OCI-LY1 (cell line): ENCODE measurements at regions not wholly inside any gene's neighbourhood (a gene's known extent, or its start where the extent isn't known, plus 50 kb on each side); places are given as distances from the start of the nearest gene placed in this dataset.

Experiments
- H2AFZ ChIP-seq: fragments of 200-600 bp; sonication (generic), shearing (Covaris generic); 2 replicates; pipeline ENCODE4 v1.6.0; 2014; ENCODE audit warnings: antibody characterized with exemption, mild to moderate bottlenecking, low read length
- H3F3A ChIP-seq: fragments of 200-600 bp; sonication (generic), shearing (Covaris generic); 2 replicates; pipeline ENCODE4 v1.6.0; 2014; ENCODE audit warnings: mild to moderate bottlenecking, antibody characterized with exemption, low read length, moderate library complexity; ENCODE audit not compliant: insufficient read depth
- H3K27ac ChIP-seq: fragments of 200-600 bp; sonication (generic); 2 replicates; pipeline ENCODE4 v1.5.1; 2014; ENCODE audit warnings: low read length, mixed run types, mild to moderate bottlenecking, low read depth; ENCODE audit not compliant: poor library complexity, severe bottlenecking
- H3K27me3 ChIP-seq: fragments of 200-600 bp; sonication (generic); 2 replicates; pipeline ENCODE4 v1.6.0; 2014; ENCODE audit warnings: antibody characterized with exemption, mild to moderate bottlenecking, low read length, moderate library complexity; ENCODE audit not compliant: insufficient read depth
- H3K36me3 ChIP-seq: fragments of 200-600 bp; sonication (generic); 2 replicates; pipeline ENCODE4 v1.6.1; 2014; ENCODE audit warnings: mild to moderate bottlenecking, antibody characterized with exemption, low read length, moderate library complexity, mixed read lengths; ENCODE audit not compliant: insufficient read depth
- H3K4me1 ChIP-seq: fragments of 200-600 bp; sonication (generic); 2 replicates; pipeline ENCODE4 v1.5.1; 2014; ENCODE audit warnings: mild to moderate bottlenecking, low read length, moderate library complexity; ENCODE audit not compliant: insufficient read depth, severe bottlenecking
- H3K4me2 ChIP-seq: fragments of 200-600 bp; sonication (generic), shearing (Covaris generic); 2 replicates; pipeline ENCODE4 v1.6.1; 2014; ENCODE audit warnings: low read length
- H3K4me3 ChIP-seq: fragments of 200-600 bp; sonication (generic); 2 replicates; pipeline ENCODE4 v1.5.1; 2014; ENCODE audit warnings: low read length, low read depth, mild to moderate bottlenecking, mixed read lengths; ENCODE audit not compliant: poor library complexity, severe bottlenecking
- H3K79me2 ChIP-seq: fragments of 200-600 bp; shearing (Covaris generic); 2 replicates; pipeline ENCODE4 v1.6.1; 2016; ENCODE audit warnings: mixed run types, low read length, mixed read lengths; ENCODE audit not compliant: insufficient read depth
- H3K9ac ChIP-seq: fragments of 200-600 bp; sonication (generic), shearing (Covaris generic); 2 replicates; pipeline ENCODE4 v1.6.1; 2014; ENCODE audit warnings: mild to moderate bottlenecking, low read length, mixed read lengths
- H3K9me2 ChIP-seq: fragments of 200-600 bp; sonication (generic), shearing (Covaris generic); 2 replicates; pipeline ENCODE4 v1.6.1; 2014; ENCODE audit warnings: low read depth, mild to moderate bottlenecking, low read length, mixed read lengths
- H3K9me3 ChIP-seq: fragments of 200-600 bp; shearing (Covaris generic); 2 replicates; pipeline ENCODE4 v1.6.1; 2014; ENCODE audit warnings: low read length, mixed read lengths
- H4K20me1 ChIP-seq: fragments of 200-600 bp; sonication (generic), shearing (Covaris generic); 2 replicates; pipeline ENCODE4 v1.6.0; 2016; ENCODE audit warnings: mild to moderate bottlenecking, low read length; ENCODE audit not compliant: insufficient read depth
- CTCF ChIP-seq: fragments of 200-600 bp; sonication (generic), shearing (Covaris generic); IDR thresholded peaks from 2 replicates; pipeline ENCODE4 v1.5.1; 2017; ENCODE audit warnings: mild to moderate bottlenecking, antibody characterized with exemption, low read length, moderate library complexity, mixed read lengths
- EZH2 ChIP-seq: fragments of 200-600 bp; sonication (generic), shearing (Covaris generic); IDR thresholded peaks from 2 replicates; pipeline ENCODE4 v1.8.0; 2017; ENCODE audit warnings: borderline replicate concordance, mixed run types, mild to moderate bottlenecking, antibody characterized with exemption, low read length, moderate library complexity, mixed read lengths

DNA sequence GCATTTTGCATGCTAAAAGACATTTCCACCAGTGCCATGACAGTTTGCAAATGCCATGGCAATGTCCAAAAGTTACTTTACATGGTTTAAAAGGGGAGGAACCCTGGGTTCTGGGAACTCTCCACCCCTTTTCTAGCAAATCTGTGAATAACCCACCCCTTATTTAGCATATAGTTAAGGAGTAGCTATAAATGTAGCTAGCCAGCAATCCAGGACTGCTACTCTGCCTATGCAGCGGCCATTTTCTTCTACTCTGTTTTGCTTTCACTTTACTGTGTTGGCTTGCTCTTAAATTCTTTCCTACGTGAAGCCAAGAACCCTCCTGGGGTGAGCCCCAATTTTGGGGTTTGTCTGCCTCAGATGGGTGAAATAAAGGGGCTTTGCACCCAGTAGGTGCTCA is 141.0 kb downstream of the PTPN11 start:
- Histone ChIP-seq H3K9me2 (no peaks in the 10 kb centered on the region), H2AFZ (no peak overlapping the region), H3K9ac (no peak overlapping the region), H3K4me1 (no peaks in the 10 kb centered on the region), H3K27ac (no peak overlapping the region), H3K27me3 (0 out of 2 replicates have a peak, but pooled peaks cover 13% of the 10 kb centered on the region), H4K20me1 (no peaks in the 10 kb centered on the region), H3K4me2 (no peak overlapping the region), H3F3A (no peaks in the 10 kb centered on the region), H3K36me3 (no peaks in the 10 kb centered on the region), H3K79me2 (no peaks in the 10 kb centered on the region), H3K4me3 (no peak overlapping the region), H3K9me3 (no peaks in the 10 kb centered on the region)
- no peak for TF ChIP-seq CTCF
- no peak for TF ChIP-seq EZH2

DNA sequence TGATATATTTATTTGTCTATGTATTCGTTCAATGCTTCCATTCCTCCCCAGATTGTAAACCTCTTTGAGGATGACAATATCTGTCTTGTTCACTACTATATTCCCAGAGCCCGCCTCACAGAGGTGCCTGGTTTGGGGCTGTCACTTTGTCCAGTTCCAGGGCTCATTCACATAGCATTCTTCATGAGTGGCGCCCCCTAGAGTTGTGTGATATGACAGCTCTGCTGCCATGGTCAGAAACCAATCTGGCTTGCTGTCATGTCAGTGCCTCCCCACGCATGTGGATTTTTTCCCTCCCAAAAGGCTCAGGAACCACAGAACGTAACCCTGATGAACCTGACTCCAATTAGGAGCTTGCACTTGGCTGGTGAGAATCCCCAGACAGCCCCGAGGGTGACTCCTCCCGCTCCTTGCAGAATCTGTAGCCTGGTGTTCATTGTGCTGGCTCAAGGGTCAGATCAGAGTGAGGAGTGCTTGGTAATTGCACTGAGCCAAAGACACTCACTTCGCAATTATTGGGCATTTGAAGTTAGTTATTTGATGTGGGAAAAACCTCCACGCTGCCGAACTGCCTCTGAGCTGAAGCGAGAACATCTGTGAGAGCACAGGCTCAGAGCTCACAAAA is 145.5 kb downstream of the PTPN11 start:
- no peaks in the 10 kb centered on the region for H3K9me2 ChIP-seq
- H3F3A ChIP-seq: no peaks in the 10 kb centered on the region
- TF ChIP-seq CTCF (peak; percentile 21; the same call in 1 of the 2 replicates), EZH2 (no peak)
- no peak overlapping the region for H3K9ac ChIP-seq
- no peak overlapping the region for H3K27ac ChIP-seq
- no peak overlapping the region for H3K4me3 ChIP-seq
- no peaks in the 10 kb centered on the region for H3K79me2 ChIP-seq
- no peaks in the 10 kb centered on the region for H4K20me1 ChIP-seq
- H3K4me1 ChIP-seq: no peaks in the 10 kb centered on the region
- no peak overlapping the region for H3K4me2 ChIP-seq
- no peak overlapping the region for H2AFZ ChIP-seq
- peaks cover 13% of the 10 kb centered on the region; the same call in 1 of the 2 replicates for H3K27me3 ChIP-seq
- no peaks in the 10 kb centered on the region for H3K9me3 ChIP-seq
- H3K36me3 ChIP-seq: no peaks in the 10 kb centered on the region

DNA sequence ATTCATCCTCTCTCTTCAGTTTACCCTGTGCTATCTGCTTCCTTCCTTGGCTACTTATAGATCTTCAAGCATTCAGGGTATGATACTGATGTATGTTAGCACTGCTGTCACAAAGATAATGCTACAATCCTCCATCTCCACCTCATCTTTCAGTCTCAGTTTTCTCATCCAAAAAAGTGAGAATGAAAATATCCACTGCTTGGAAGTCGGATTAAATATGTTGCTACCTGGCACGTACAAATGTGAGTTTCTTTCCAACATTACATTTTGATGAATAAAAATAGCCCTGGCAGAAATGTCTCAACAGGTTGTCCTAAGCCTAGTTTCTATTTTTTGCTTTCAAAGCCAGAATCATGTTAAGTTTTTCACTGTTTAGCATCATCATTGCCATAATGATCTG is 149.9 kb downstream of the PTPN11 start:
- no peak overlapping the region for H3K27ac ChIP-seq
- H3K9me2 ChIP-seq: no peaks in the 10 kb centered on the region
- TF ChIP-seq CTCF (no peak), EZH2 (no peak)
- no peaks in the 10 kb centered on the region; the same call in 1 of the 2 replicates for H3K27me3 ChIP-seq
- H3K79me2 ChIP-seq: no peaks in the 10 kb centered on the region
- H3K36me3 ChIP-seq: no peaks in the 10 kb centered on the region
- H3K4me1 ChIP-seq: no peaks in the 10 kb centered on the region
- H3K9me3 ChIP-seq: no peaks in the 10 kb centered on the region
- H3K4me2 ChIP-seq: no peak overlapping the region
- no peak overlapping the region for H2AFZ ChIP-seq
- no peak overlapping the region for H3K4me3 ChIP-seq
- no peaks in the 10 kb centered on the region for H4K20me1 ChIP-seq
- no peaks in the 10 kb centered on the region for H3F3A ChIP-seq
- H3K9ac ChIP-seq: no peak overlapping the region
